ENCODE measurements at regions not wholly inside any gene's neighbourhood (a gene's known extent, or its start where the extent isn't known, plus 50 kb on each side); places are given as distances from the start of the nearest gene placed in this dataset.
A peak's percentile ranks its signal among the peaks of the same experiment; 100 is the strongest.

GRCh38 chr9:91099436-91099835 is 262.3 kb downstream of the AUH start:
- ATAC-seq (replicated peaks) (no peak), DNase-seq (no peak)
- Mint-ChIP-seq H3K36me3 (ENCODE audit: insufficient read depth) (peaks cover 20% of the 10 kb centered on the region), H3K4me3 (peak overlapping the region; percentile 45 to 70), H3K4me1 (ENCODE audit: low read depth in 2 of 2) (peaks cover 31% of the 10 kb centered on the region in 2 donors), H3K27me3 (no peaks in the 10 kb centered on the region), H3K9me3 (no peaks in the 10 kb centered on the region), H3K27ac (peak overlapping the region; percentile 85 to 92)

- Mint-ChIP-seq H3K27ac (peak overlapping the region; percentile 85 to 92), H3K27me3 (no peaks in the 10 kb centered on the region), H3K36me3 (ENCODE audit: insufficient read depth) (peaks cover 26% of the 10 kb centered on the region), H3K9me3 (no peaks in the 10 kb centered on the region), H3K4me1 (ENCODE audit: low read depth in 2 of 2) (peaks cover 31% of the 10 kb centered on the region in 2 donors), H3K4me3 (peak overlapping the region; percentile 45 to 70)
- ATAC-seq (replicated peaks) (no peak), DNase-seq (no peak)
Measured at GRCh38 chr9:91100878-91101450, 260.8 kb downstream of the AUH start.

- Mint-ChIP-seq H3K4me1 (ENCODE audit: low read depth in 2 of 2) (peaks cover 31% of the 10 kb centered on the region in 2 donors), H3K27ac (peak overlapping the region; percentile 1 to 85), H3K9me3 (no peaks in the 10 kb centered on the region), H3K27me3 (no peaks in the 10 kb centered on the region), H3K36me3 (ENCODE audit: insufficient read depth) (peaks cover 26% of the 10 kb centered on the region), H3K4me3 (peak overlapping the region; percentile 45 to 70)
- ATAC-seq (replicated peaks) = peak; percentile 86
- peak; percentile 73 to 76 (median 75) for DNase-seq
Measured at GRCh38 chr9:91101611-91102168, 260.0 kb downstream of the AUH start.

GRCh38 chr9:91102269-91102668 is 259.4 kb downstream of the AUH start:
- Mint-ChIP-seq H3K4me3 (peak overlapping the region; percentile 45 to 70), H3K9me3 (no peaks in the 10 kb centered on the region), H3K27me3 (no peaks in the 10 kb centered on the region), H3K27ac (peak overlapping the region; percentile 25 to 85), H3K36me3 (ENCODE audit: insufficient read depth) (peaks cover 26% of the 10 kb centered on the region), H3K4me1 (ENCODE audit: low read depth in 2 of 2) (peaks cover 31% of the 10 kb centered on the region in 2 donors)
- no peak for ATAC-seq (replicated peaks)
- DNase-seq = no peak

- H3K36me3 Mint-ChIP-seq (ENCODE audit: insufficient read depth) = peaks cover 21% of the 10 kb centered on the region
- H3K27ac Mint-ChIP-seq = no peak overlapping the region
- no peaks in the 10 kb centered on the region for H3K27me3 Mint-ChIP-seq
- no peaks in the 10 kb centered on the region for H3K9me3 Mint-ChIP-seq
- DNase-seq (no peak), ATAC-seq (replicated peaks) (no peak)
- H3K4me1 Mint-ChIP-seq (ENCODE audit: low read depth in 2 of 2) = peaks cover 31% of the 10 kb centered on the region in 2 donors
- H3K4me3 Mint-ChIP-seq = no peak overlapping the region
Measured at GRCh38 chr9:91103931-91104330, 257.8 kb downstream of the AUH start.

GRCh38 chr9:91106415-91107081 is 255.2 kb downstream of the AUH start:
- H3K27me3 Mint-ChIP-seq = no peaks in the 10 kb centered on the region
- no peak overlapping the region for H3K4me3 Mint-ChIP-seq
- DNase-seq = no peak
- peaks cover 11% of the 10 kb centered on the region for H3K36me3 Mint-ChIP-seq (ENCODE audit: insufficient read depth)
- H3K9me3 Mint-ChIP-seq = peaks cover 0 to 1% of the 10 kb centered on the region in 2 donors
- H3K27ac Mint-ChIP-seq = no peak overlapping the region
- ATAC-seq (replicated peaks) = no peak
- peaks cover 8 to 11% of the 10 kb centered on the region in 2 donors for H3K4me1 Mint-ChIP-seq (ENCODE audit: low read depth in 2 of 2)

GRCh38 chr9:91111226-91111625 is 250.5 kb downstream of the AUH start:
- Mint-ChIP-seq H3K4me3 (no peak overlapping the region), H3K4me1 (ENCODE audit: low read depth in 2 of 2) (peaks cover 0 to 5% of the 10 kb centered on the region in 2 donors), H3K9me3 (peaks cover 0 to 1% of the 10 kb centered on the region in 2 donors), H3K36me3 (ENCODE audit: insufficient read depth) (no peaks in the 10 kb centered on the region), H3K27ac (no peak overlapping the region), H3K27me3 (no peaks in the 10 kb centered on the region)
- DNase-seq (no peak), ATAC-seq (replicated peaks) (no peak)

- Mint-ChIP-seq H3K4me1 (ENCODE audit: low read depth in 2 of 2) (peaks cover 0 to 5% of the 10 kb centered on the region in 2 donors), H3K27me3 (no peaks in the 10 kb centered on the region), H3K4me3 (no peak overlapping the region), H3K27ac (no peak overlapping the region), H3K36me3 (ENCODE audit: insufficient read depth) (no peaks in the 10 kb centered on the region), H3K9me3 (peaks cover 0 to 1% of the 10 kb centered on the region in 2 donors)
- ATAC-seq (replicated peaks) = no peak
- no peak for DNase-seq
Measured at GRCh38 chr9:91111876-91112275, 249.8 kb downstream of the AUH start.

- H3K9me3 Mint-ChIP-seq = peaks cover 0 to 1% of the 10 kb centered on the region in 2 donors
- no peak overlapping the region for H3K4me3 Mint-ChIP-seq
- H3K4me1 Mint-ChIP-seq (ENCODE audit: low read depth in 2 of 2) = peaks cover 0 to 5% of the 10 kb centered on the region in 2 donors
Measured at GRCh38 chr9:91113016-91113415, 248.7 kb downstream of the AUH start.

GRCh38 chr9:91114450-91114849 is 247.3 kb downstream of the AUH start:
- Mint-ChIP-seq H3K27ac (peak overlapping the region in 1 of 2 donors; percentile 49), H3K27me3 (peaks cover 0 to 10% of the 10 kb centered on the region in 2 donors), H3K9me3 (peaks cover 0 to 1% of the 10 kb centered on the region in 2 donors)

More at GRCh38 chr9:91113016-91113415, 248.7 kb downstream of the AUH start:
- H3K27ac Mint-ChIP-seq = no peak overlapping the region
- no peak for DNase-seq
- H3K27me3 Mint-ChIP-seq = peaks cover 0 to 6% of the 10 kb centered on the region in 2 donors
- no peak for ATAC-seq (replicated peaks)
- no peaks in the 10 kb centered on the region for H3K36me3 Mint-ChIP-seq (ENCODE audit: insufficient read depth)

GRCh38 chr9:91116211-91116610 is 245.5 kb downstream of the AUH start:
- Mint-ChIP-seq H3K27ac (no peak overlapping the region), H3K27me3 (peaks cover 0 to 10% of the 10 kb centered on the region in 2 donors), H3K9me3 (no peaks in the 10 kb centered on the region), H3K4me1 (ENCODE audit: low read depth in 2 of 2) (peaks cover 0 to 3% of the 10 kb centered on the region in 2 donors), H3K36me3 (ENCODE audit: insufficient read depth) (no peaks in the 10 kb centered on the region), H3K4me3 (no peak overlapping the region)
- ATAC-seq (replicated peaks) (no peak), DNase-seq (no peak)

More at GRCh38 chr9:91114450-91114849, 247.3 kb downstream of the AUH start:
- no peak for DNase-seq
- Mint-ChIP-seq H3K4me3 (no peak overlapping the region), H3K4me1 (ENCODE audit: low read depth in 2 of 2) (peaks cover 0 to 3% of the 10 kb centered on the region in 2 donors), H3K36me3 (ENCODE audit: insufficient read depth) (no peaks in the 10 kb centered on the region)
- ATAC-seq (replicated peaks) = no peak

GRCh38 chr9:91116711-91117110 is 245.0 kb downstream of the AUH start:
- H3K4me3 Mint-ChIP-seq = no peak overlapping the region
- no peak for ATAC-seq (replicated peaks)
- H3K4me1 Mint-ChIP-seq (ENCODE audit: low read depth in 2 of 2) = peaks cover under 1 to 3% of the 10 kb centered on the region in 2 donors
- no peaks in the 10 kb centered on the region for H3K9me3 Mint-ChIP-seq
- no peak for DNase-seq
- H3K27ac Mint-ChIP-seq = no peak overlapping the region
- peaks cover 0 to 10% of the 10 kb centered on the region in 2 donors for H3K27me3 Mint-ChIP-seq
- H3K36me3 Mint-ChIP-seq (ENCODE audit: insufficient read depth) = no peaks in the 10 kb centered on the region

- Mint-ChIP-seq H3K36me3 (ENCODE audit: insufficient read depth) (no peaks in the 10 kb centered on the region), H3K4me3 (no peak overlapping the region), H3K4me1 (ENCODE audit: low read depth in 2 of 2) (peaks cover 5 to 6% of the 10 kb centered on the region in 2 donors)
Measured at GRCh38 chr9:91117474-91117891, 244.2 kb downstream of the AUH start.

More at GRCh38 chr9:91117474-91117891, 244.2 kb downstream of the AUH start:
- H3K27ac Mint-ChIP-seq = no peak overlapping the region
- H3K9me3 Mint-ChIP-seq = no peaks in the 10 kb centered on the region
- ATAC-seq (replicated peaks) (no peak), DNase-seq (no peak)
- H3K27me3 Mint-ChIP-seq = peaks cover 0 to 10% of the 10 kb centered on the region in 2 donors

All from effector memory CD8-positive, alpha-beta T cell (primary cell).